ENCODE measurements at regions not wholly inside any gene's neighbourhood (a gene's known extent, or its start where the extent isn't known, plus 50 kb on each side); places are given as distances from the start of the nearest gene placed in this dataset.

- TF ChIP-seq CTCF (conservative IDR thresholded peaks at IDR 0.05) (no peak), ZFX (IDR thresholded peaks at IDR 0.05) (no peak)
These were observed 621.7 kb downstream of the KCNJ3 start for GRCh38 chr2:155320236-155320635.

Measured in C4-2B (cell line).